ENCODE measurements at regions not wholly inside any gene's neighbourhood (a gene's known extent, or its start where the extent isn't known, plus 50 kb on each side); places are given as distances from the start of the nearest gene placed in this dataset.

DNA sequence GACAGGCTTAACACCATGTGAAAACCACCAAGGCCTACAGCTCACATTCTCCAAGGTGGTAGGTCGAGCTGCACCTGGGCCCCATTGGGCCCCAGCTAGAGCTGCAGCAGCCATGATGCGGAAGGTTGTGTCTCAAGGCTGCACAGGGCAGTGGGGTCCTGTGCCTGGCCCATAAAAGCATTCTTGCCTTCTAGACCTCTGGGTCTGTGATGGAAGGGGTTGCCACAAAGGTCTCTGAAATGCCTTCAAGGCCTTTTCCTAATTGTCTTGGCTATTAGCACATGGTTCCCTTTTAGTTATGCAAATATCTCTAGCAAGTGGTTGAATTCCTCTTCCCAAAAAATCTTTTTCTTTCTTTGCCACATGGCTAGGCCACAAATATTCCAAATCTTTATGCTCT lies 52.5 kb upstream of the C11orf58 start:
- DNase-seq (ENCODE audit: low read depth in 4 of 4, low spot score in 2 of 4): no peak

DNA sequence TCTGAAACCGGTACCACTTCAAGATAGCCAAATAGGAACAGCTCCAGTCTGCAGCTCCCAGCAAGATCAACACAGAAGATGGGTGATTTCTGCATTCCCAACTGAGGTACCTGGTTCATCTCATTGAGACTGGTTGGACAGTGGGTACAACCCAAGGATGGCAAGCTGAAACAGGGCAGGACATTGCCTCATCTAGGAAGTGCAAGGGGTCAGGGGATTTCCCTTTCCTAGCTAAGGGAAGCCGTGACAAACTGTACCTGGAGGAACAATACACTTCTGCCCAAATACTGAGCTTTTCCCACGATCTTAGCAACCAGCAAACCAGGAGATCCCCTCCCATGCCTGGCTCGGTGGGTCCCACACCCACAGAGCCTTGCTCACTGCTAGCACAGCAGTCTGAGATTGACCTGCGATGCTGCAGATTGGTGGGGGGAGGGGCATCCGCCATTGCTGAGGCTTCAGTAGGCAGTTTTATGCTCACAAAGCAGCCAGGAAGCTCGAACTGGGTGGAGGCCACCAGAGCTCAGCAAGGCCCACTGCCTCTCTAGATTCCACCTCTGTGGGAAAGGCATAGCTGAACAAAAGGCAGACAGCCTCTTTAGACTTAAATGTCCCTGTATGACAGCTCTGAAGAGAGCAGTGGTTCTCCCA lies 59.9 kb upstream of the C11orf58 start:
- no peak for DNase-seq (ENCODE audit: low read depth in 4 of 4, low spot score in 2 of 4)

DNA sequence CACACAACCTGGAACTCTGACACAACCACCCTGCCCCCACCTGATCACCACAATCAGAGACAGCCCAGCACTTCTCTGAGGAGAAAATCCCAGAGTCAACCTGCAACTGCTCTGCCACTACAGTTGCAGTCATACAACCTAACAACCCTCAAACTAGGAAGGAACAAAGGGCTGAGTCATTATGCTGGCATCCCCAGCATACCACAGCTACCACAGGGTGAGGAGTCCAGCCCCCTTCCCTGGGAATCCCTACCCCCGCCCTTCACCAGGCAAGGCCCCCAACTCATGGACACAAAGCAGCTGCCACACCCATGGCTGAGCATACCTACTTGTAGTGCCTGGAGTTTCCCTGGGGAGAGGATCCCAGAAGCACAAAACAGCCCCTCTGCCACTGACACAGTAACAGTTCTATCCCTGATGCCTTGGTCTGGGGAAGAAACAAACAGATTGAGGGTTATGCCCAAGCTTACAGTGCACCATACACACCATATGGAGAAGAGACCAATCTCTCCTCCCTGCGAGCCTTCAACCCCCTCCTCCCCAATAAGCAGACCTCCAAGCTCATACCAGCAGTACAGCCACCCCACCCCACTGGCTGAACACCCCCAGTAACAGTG lies 68.5 kb upstream of the C11orf58 start:
- no peak for DNase-seq (ENCODE audit: low read depth in 4 of 4, low spot score in 2 of 4)

DNA sequence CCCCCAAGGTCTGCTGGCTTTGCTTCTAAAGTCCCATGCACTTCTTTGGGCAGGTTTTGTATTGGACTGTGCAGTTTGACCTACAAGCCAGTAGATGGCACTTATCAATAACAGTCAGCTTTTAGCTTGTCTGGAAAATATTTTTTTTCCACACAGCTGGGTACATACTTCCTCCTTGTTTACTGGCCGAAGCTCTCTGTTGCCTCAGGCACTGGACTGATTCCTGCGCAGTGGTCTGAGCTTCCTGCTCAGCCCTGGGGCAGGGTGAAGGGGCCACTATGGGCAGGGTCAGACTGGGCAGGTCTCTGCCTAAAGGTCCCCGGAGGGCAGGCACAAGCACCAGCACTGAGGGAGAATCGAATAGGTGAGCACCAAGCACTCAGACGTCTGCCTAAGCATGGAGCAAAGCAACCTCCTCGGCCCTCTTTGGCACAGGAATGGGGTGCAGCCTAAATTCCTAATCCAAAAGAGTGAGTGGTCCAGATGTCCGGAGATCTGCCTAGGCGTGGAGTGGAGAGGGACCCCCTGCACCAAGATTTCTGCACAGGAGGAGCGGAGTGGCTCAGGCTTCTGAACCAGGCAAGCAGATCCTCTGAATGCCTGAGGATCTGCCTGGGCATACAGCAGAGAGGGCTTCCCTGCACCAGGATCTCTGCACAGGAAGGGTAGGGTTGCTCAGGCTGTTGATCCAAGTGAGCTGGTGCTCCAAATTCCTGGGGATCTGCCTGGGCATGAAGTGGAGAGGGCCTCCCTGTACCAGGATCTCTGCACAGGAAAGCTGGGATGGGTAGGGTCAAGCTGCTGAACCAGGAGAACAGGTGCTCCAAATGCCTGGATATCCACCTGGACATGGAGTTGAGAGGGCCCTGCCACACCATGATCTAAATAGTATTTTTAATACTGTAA lies 105.9 kb upstream of the C11orf58 start:
- no peak for DNase-seq (ENCODE audit: low read depth in 4 of 4, low spot score in 2 of 4)

DNA sequence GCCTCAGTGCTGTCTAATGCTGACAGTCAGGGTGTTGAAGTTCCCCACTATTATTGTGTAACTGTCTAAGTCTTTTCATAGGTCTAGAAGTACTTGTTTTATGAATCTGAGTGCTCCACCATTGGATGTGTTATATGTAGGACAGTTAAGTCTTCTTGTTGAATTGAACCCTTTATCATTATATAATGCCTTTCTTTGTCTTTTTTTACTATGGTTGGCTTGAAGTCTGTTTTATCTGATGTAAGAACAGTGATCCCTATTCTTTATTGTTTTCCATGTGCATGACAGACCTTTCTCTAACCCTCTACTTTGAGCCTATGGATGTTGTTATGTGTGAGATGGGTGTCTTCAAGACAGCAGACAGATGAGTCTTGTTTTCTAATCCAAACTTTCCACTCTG lies 107.8 kb upstream of the C11orf58 start:
- no peak for DNase-seq (ENCODE audit: low read depth in 4 of 4, low spot score in 2 of 4)

DNA sequence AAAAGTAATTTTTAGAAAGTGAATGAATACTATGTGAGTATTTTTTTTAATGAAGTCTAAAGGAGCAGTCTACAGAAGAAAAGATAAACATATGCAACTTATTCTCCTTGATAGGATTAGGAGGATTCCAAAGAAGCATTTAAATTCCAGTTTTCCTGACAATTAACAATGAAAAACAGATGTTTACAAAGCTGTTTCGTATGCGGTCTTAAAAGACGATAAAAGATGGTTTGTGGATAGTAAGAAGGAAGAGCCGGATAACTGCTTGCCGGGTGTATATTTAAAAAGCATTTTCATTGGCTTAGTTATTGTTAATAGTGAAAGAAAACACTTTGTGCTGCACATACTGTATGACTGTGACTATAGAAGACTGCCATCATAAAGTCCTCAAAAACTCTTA lies 120.0 kb upstream of the C11orf58 start:
- DNase-seq (ENCODE audit: low read depth in 4 of 4, low spot score in 2 of 4): no peak

DNA sequence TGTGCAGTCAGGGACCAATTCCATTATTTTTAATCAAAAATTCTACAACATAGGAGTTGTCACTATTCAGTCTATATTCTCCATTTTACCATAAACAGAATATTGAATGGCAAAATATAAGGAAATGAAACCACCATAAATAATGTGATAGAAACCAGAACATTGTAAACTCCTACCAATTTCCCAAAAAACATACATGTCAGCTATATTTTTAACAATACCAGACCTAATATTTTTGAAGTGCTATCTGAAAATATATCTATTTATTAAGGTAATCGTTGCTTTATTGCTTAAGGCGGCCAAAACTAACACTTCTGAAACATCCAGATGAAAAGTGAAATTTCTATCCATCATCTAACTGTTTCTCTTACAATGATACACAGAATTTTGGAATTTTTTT lies 123.0 kb upstream of the C11orf58 start:
- no peak for DNase-seq (ENCODE audit: low read depth in 4 of 4, low spot score in 2 of 4)

DNA sequence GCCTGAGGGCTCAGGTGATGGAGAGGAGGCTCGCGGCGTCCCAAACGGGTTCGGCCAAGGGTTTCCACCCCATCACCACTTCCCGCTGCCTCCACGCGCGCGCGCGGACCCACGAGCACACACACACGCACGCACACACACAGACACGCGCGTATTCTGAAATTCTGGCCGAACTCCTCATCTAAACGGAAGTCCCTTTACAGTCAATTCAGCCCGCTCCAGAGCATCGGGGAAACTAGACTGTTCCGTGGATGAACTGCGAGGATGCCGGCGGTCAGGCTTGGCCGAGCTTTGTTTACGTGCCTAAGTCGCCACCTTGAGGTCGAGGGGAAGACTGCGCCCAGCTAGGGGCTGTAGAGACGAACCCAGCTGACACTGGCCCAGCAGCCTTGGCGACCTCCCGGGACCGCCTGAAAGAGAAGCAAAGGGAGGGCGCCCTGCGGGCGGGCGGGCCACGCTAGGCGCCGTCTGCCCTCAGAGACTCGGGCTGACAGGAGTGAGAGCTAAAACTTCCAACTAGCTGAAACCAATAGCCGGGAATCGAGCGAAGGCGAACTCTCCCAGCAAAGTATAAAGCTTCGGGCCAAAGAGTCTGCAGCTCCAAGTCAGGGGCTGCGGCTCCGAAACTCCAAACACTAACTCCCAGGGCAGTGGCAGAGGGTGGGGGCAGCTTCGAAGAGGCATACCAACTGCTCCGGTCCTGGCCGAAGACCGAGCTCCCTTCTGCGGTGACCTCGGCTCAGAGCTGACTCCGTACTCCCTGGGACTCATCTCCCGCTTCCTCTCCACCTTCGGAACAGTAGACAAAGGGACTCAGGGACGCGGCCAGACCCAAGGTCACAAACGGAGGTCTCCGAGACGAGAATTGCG lies 124.7 kb upstream of the C11orf58 start:
- DNase-seq (ENCODE audit: low read depth in 4 of 4, low spot score in 2 of 4): peak; percentile 72 to 87 (median 78)

DNA sequence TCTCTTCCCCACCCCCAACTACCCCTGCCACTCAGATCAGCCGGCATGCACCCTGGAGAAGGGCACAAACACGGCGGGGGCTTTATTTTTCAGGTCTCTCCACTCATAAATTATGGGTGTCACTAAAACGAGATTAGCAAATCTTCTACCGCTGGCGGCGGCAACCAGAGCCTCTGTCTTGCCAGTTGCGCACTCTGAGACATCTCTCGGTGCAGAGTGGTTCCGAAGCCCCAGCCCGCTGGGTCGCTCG lies 125.3 kb upstream of the C11orf58 start:
- peak in 1 of 4 donors; percentile 31 for DNase-seq (ENCODE audit: low read depth in 4 of 4, low spot score in 2 of 4)

DNA sequence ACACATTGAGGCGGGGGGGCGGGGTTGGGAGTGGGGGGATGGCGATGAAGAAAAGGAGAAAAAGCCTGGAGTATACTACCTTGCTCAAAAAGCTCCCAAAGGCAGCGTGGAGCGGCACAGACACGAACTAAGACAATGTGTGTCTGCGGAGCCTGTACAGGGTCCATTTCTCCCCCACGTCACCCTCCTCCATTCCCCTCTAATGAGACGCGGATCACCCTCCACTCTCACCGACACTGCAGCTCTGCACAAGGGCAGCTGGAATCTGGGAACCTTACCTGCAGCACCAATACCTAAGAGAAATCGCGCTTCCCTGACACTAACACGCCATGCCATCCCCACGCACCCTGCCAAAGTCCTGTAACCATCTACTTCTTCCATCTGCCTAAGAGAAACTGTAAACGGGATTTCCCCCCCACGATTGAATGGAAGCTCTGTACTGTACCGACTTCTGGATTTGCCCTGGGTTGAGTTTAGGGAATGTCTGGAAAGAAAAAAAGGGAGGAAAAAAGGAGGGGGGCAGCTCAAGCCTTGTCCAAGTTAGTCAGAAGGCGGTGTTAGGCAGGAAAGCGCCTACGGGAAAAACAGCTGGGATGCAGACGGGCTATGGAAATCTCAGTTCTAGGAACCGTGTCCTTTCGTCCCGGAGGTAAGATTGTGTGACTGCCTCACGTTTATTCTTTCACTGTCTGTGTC lies 125.7 kb upstream of the C11orf58 start:
- DNase-seq (ENCODE audit: low read depth in 4 of 4, low spot score in 2 of 4): peak; percentile 32 to 61 (median 51)

DNA sequence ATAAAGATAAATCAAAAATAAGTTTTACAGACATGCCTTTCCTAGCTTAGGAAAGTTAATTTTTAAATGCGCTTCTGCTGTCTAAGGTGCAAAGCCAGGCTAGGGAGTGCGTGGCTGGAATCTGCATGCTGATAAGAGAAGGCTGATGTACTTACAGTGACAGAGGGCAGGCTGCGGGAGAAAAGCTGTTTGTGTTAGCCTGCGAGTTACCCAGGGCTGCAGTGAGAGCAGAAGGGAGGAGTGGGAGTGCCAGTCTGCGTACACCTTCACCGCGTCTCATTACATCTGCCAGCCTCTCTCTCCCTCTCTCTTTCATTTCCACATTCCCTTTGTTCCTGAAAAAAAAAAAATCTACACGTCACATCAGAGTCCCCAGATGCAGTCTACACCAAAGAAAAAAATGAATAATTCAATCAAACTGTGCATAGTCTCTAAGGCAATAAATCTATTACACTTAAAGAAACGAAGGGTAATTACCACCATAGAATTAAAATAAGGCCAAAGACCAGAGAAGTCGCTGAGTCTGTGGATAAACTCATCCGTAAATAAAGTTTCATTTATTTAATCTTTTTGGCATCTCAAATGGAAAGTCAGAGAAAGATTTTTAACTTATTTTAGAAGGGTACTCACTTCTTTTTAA lies 126.4 kb upstream of the C11orf58 start:
- peak in 2 of 4 donors; percentile 30 to 49 for DNase-seq (ENCODE audit: low read depth in 4 of 4, low spot score in 2 of 4)

DNA sequence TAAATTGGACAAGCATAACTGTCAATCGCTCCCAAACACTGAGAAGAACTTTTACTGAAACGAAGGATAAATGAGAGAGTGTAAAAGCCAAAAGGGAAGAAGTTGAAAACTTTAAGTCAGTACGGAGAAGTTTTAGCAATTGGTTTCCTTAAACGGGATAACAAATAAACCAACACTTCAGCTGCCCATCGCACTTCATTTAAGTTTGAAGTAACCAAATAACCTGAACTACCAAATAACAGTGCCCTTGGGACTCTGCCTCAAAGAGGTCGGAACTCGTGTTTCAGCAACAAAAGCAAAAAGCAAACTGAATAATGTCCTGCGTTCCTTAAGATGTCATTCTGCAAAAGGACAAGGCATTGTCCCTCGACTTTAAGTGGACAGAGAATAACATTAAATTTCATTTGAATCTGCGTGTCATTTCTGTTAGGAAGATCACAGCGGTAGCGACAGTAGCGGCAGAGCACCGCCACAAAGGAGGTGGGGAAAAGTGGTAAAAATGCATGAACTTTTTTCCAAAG lies 127.0 kb upstream of the C11orf58 start:
- DNase-seq (ENCODE audit: low read depth in 4 of 4, low spot score in 2 of 4): peak in 3 of 4 donors; percentile 27 to 59 (median 37)

DNA sequence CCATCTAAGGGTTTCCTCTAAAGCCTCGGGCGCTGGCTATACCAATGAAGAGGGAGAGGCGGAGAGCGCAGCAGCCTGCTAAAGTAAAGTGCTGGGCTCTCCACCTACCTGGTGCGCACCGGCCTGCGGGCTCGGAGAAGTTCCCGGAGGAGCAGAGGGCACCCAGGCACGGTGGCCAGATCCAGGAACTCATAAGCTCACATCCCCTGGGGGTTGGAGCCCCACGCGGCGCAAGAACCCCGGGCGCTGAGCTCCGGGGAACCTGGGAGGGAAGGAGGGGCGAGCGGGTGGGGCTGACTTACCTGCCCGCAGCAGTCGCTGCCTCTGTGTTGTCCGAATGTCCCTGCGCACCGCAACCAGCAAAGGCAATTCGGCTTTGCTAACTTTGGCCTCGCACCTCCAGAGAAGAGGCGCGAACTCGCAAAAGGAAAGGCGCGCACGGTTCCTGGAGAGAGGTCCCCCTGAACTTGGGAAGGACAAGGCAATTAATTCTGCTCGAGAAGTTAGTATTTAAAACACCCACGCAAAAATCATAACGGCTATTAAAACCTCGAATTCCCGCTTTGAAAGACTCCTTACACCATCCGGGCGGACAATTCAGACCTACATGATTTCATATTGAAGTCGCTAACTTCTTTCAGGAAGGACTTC lies 127.6 kb upstream of the C11orf58 start:
- DNase-seq (ENCODE audit: low read depth in 4 of 4, low spot score in 2 of 4): peak in 2 of 4 donors; percentile 4 to 6

DNA sequence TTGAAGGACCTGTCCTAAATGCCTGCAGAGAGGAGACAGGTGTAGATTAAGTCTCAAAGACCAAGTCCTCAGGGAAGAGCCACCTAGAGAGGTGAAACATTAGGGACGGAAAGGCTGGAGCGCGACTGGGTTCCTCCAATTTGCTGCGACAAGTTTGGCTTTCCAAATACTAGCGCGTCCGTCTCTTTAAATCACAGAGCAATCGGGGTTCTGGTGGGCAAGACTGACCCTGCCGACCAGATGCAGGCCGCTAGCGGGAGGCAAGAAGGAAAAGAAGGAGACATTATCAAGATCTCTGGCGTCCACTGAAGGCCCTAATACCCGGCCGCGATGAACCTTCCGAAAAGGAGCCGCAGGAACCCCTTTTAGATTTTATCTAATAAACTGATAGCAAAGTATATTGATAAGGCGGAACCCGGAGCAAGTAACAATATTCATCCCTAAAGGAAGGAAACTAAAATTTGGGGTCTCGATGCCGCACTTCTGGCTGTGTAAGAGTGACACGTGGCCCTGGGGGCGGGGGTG lies 128.2 kb upstream of the C11orf58 start:
- no peak for DNase-seq (ENCODE audit: low read depth in 4 of 4, low spot score in 2 of 4)

DNA sequence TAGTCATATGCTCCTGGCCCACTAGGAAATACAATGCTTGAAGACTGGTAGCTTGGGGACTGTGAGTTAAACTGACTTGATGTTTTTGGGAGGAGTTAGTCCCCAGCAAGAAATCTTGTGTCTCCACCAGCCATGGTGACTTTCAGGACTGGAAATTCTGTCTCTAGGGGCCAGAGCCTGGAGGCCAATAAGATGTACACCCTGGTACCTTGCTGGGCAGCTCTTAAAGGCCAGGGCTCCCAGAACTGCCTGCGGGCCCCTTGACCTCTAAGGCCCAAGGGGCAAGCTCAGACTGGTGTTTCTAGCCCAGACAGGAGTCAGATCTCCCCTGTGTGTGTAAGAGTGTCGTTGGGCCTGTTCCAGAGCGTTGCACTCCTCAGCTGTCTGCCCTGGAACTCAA lies 128.7 kb upstream of the C11orf58 start:
- DNase-seq (ENCODE audit: low read depth in 4 of 4, low spot score in 2 of 4): no peak

DNA sequence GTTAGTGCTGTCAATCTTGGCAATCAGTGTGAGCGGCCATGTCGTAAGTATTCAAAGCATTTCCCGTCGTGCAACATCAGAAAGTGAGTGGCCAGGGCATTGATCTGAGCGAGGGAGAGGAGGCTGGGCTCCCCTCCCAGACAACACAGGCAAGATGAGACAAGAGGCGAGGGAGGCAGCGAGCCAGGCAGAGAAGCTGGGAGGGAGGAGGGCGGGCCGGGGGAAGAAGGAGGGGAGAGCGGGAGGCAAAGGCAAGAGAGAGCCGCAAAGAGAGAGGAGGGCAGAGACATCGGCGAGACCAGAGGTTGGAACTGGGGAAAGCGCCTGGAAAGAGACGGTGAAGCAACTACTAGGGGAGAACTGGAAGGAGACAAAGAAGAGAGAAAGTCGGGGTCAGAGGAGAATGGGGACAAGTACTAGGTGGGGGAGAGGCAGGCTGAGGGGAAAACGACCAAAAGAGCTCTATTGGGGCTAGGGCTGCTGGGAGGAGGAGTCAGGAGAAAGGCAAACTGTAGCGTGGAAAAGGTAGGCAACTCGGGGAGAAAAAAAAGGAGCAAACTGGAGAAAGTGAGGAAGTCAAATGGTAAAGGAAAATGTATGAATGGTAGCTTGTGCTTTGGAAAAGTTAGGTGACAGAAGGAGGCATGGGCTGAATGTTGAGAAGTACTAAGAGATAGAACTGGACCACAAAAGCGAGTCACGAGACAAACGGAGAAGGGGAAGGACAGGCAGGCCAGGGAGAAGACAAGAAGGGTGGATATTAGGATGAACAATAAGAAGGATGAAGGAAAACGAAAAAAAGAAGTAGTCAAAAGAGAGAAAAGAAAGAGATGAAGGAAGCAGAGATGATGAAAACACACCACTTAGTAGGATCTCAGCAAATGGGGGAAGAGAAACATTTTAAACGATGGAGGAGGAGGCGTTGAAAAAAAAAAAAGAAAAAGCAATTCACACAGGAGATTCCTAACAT lies 130.5 kb upstream of the C11orf58 start:
- peak; percentile 42 to 71 (median 58) for DNase-seq (ENCODE audit: low read depth in 4 of 4, low spot score in 2 of 4)

DNA sequence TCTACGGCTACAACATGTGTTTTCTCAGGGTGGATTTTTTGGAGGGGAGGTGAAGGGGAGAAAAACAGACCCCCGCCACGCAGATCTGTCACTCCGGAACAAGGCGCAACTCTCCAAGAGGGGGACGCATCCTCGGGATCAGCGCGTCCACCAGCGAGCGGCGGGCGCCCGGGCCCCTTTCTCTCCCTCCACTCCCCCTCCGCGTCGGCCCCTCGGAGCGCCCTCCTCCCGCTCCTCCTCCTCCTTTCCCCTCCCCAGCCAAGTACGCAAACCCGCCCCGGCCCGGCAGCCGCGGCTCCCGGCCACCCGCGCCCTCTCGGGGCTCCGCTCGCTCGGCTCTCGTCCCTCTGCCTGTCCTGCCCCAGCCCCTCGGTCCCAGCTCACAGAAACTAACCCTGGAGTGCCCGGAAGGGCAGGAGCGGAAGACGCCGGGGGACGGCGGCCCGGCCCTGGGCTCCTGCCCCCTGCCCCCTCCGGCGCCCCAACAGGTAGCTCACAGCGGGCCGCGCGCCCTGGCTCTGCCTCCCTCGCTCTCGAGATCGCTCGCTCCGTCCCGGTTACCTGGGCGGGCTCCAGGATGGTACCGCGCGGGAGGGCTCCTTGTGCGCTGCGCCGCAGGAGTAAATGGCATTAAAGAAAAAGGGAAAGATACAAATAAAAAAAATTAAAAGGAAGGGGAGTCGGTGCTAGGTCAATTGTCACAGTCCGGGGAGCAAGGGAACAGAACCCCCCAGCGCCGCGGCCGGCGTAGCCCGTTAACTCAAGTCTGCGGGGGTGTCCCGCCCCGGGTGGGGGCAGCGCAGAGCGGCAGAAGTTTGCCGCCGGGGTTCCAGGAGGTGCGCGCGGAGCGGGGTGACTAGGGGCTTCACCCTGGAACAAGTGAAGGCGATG lies 131.4 kb upstream of the C11orf58 start:
- DNase-seq (ENCODE audit: low read depth in 4 of 4, low spot score in 2 of 4): peak in 3 of 4 donors; percentile 22 to 43 (median 28)
